ELF-1 (cell line): ENCODE measurements at regions not wholly inside any gene's neighbourhood (a gene's known extent, or its start where the extent isn't known, plus 50 kb on each side); places are given as distances from the start of the nearest gene placed in this dataset.
A peak's percentile ranks its signal among the peaks of the same experiment; 100 is the strongest.

Experiments
- DNase-seq: peaks from one replicate; pipeline ENCODE4 v3.0.0-alpha.2; 2016; ENCODE audit warnings: low read depth, low spot score

GRCh38 chr21:43332861-43333297, 94.1 kb downstream of the SIK1 start:
- DNase-seq = no peak

DNA sequence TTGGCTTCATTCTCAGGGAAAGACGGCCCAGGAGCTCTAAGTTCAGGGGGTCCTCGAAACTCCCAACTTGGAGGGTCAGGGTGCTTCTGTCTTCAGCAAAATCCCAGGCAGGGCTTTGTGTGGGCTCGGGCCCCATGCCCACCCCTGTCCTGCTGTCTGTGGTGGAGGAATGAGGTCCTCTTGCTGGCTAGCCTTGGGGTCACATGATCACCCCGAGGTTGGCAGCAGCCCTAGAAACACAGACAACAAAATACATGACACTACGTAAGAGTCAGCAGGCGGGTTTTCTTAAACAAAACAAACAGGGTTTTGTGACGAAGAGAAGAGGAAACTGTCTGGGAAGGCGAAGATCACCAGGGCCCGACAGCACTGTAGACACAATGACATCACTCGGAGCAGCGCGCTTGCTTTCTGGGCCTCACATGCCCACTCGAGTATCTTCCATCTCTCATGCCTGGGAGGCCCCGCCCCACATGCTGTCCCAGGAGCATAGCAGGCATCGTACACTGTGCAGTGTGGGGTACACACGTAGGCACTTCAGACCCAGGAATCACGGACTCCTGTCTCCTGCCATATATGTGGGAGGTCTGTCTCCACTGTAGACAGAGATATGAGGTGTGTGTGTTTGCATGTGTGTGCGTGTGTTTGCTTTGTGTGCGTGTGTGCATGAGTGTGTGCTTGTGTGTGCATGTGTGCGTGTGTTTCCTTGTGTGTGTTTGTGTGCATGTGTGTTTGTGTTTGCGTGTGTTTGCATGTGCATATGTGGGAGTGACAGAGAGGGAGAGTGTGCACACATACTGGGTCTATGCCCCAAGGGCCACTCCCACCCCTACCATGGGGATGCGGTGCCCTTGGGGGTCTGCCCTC, 94.7 kb downstream of the SIK1 start:
- no peak for DNase-seq

DNA sequence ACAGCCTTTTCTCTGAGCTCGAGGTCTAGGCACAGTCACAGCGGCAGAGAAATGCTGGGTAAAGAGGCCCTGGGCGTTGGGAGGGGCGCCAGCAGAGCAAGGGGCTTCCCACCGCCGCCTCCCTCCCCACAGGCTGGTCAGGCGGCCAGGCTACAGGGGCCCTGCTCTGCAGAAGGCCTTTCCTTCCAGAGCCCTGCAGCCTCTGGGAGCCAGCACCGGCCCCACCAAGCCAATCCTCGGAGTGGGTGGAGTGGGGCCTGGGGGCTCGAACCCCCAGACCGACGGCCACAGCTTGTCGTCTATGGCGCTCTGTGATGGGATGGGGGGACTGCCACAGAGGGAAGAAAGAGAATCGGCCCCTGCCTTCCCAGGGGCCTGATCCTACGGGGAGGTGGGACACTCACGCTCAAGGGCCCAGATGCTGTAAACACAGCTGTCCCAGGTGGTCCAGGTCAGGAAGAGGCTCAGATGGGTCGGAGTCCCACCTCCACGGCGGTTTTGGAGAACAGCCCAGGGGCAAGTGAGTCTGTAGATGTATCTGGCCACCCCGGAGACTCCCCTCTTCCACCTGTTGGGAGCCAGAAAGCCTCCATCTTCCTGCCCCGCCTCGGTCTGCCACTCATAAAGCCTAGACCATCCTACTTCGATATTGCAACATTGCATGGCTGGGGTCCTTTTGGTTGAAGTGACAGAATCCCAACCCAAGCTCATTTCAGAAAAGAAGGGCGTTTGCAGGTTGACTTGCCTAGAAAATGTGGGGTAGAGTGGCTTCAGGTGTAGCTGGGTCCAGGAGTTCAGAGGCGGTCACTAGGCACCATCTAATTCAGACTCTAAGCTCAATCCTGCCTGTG, 95.6 kb downstream of the SIK1 start:
- DNase-seq = no peak

- DNase-seq = no peak
These were observed 96.5 kb downstream of the SIK1 start for GRCh38 chr21:43330306-43330881.

GRCh38 chr21:43329711-43330269, 97.1 kb downstream of the SIK1 start:
- no peak for DNase-seq

DNA sequence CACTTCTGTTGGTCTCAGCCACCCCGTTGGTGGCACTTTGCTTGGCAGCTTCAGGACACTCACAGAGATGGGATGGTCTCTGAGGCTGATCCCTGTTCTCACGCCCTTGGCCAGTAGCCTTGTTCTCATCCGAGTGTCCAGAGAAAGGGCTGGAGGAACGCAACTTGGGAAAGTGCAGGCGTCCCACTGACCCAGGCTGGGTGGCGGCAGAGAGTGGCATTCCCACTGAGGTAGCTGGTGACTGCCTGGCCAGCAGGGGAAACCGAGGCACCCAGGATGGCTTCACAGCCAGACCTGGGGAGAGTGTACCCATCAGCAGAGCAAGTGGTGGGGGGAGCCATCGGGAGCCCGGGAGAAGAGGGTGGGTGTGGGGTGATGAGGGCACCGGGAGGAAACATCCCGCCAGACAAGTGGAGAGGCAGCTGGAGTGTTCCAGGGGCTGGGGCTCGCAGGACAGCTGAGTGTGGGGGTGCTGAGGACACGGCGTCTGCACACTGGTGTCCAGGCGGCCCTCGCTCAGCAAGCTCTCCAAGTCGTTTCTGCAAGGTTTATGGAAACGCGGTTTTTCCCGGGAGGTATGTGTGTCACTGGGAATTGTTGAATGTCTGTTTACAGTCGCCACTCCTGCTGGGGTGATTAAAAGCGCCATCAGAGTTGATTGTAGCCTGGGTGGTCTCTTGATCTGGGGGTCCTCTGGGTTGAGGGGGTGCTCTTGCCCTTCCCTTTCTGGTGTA, 97.8 kb downstream of the SIK1 start:
- DNase-seq = no peak

- DNase-seq = no peak
These were observed 98.6 kb downstream of the SIK1 start for GRCh38 chr21:43328185-43328957.

GRCh38 chr21:43325968-43326715, 100.8 kb downstream of the SIK1 start:
- DNase-seq = no peak

- no peak for DNase-seq
These were observed 101.9 kb downstream of the SIK1 start for GRCh38 chr21:43325036-43325435.

GRCh38 chr21:43324596-43324995, 102.3 kb downstream of the SIK1 start:
- DNase-seq = no peak

DNA sequence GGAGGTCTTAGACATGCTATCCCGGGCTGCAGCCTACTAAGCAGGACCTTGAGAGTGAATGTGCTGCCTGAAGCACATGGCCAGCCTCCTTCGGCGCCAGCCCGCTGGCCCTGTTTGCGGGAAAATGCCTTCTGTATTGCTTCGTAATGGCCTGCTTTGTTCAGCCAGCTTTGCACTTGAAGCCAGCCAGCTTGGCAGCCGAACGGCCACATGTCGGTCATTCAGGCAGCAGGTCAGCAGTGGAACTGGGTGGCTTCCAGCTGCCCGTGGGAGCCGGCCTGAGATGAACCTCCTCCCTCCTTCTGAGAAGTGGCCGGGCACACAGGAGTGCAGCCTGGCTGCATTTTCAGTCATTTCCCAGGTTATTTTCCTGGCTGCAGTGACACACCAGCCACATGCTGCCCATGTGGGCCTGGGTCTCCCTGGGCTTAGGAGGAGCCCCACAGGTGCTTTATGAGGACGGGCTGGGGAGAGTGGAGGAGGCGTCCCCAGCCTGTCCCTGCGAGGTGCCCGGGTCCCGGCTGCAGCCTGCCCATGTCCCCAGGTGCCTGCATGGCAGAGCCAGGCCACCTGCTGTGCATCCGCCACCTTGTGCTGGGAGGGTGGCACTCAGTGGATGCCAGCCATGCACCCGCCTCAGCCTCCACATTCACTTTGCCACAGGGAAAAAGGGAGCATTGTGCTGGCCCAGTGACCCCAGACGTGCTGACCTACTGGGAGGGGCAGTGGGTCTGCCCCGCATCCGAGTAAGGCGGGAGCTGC, 103.5 kb downstream of the SIK1 start:
- no peak for DNase-seq

GRCh38 chr21:43322805-43323204, 104.1 kb downstream of the SIK1 start:
- DNase-seq = no peak

GRCh38 chr21:43322311-43322710, 104.6 kb downstream of the SIK1 start:
- DNase-seq = no peak

- no peak for DNase-seq
These were observed 105.3 kb downstream of the SIK1 start for GRCh38 chr21:43321611-43322010.

DNA sequence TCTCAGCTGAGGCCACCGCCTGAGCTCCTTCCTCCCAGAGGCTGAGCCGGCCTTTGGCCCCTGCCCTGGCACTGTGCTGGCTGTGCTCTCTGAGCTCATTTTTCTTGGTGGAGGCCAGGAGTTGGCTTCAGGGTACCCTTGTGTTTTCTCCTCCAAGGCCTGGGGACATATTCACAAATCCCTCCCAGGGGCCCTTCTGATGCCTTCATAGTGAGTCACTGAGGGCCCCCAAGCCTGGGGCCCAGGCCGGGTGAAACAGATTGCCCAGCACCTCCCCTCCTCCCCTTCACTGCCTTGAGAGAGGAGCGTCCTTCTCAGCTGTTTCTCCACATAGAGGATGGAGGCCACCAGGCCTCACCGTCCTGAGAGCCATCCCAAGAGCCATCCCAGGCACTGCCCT, 105.8 kb downstream of the SIK1 start:
- no peak for DNase-seq

DNA sequence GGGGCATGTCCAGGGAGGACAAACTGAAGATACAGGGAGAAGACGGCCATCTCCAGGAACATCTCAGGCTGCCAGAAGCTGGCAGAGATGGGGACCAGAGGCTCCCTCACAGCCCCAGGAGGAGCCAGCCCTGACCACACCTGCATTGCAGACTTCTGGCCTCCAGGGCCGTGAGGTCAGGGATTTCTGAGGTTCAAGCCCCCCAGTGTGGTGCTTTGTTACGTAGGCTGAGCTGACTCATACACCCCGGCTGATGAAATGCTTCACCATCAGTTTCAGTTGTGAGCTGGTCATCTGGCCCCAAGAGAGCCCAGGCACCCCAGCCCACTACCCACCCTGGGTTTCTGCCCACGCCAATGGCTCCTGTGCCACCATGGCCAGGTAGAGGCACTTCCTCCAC, 106.4 kb downstream of the SIK1 start:
- no peak for DNase-seq

DNA sequence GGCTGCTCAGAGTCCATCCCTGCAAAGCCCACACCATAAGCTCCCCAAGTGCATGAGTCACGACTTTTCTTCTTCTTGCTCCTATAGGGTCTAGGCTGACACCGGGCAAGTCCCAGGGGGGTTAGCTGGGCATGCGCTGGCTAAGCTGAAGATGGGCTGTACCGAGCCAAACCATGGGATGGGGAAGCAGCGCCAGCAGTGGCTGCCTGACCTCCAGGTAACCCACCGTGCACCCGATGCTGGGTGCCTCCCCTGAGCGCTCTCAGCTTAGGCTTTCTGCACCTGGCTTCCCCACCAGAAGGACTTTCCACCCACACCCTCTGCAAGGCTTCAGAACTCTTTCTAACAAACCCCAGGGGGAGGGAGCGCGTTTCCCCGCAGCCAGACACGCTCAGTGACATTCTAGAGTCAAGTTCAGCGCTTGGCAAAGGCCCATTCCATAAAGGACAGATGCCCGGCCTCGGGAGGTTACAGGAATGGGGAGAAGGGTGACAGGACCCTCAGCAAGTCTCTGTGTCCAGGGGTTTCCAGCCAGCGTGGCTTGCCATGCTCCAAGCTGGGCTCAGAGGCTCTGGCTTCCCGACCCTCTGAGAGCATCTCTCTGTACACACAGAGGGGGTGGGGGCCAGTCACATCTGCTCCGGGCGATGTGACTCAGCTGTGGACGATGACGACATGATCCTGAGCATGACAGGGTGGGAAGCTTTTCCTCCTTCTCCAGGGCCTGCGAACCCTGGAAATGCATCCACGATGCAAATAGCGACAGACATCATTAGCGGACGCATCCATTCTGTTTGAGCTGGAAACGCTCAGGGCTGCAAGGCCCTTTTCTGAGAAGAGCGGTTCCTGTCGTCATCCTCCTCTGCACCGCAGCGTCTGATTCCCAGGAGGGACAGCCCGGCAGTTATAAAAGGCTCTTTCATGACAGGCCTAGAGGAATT, 107.8 kb downstream of the SIK1 start:
- DNase-seq = peak; percentile 53

DNA sequence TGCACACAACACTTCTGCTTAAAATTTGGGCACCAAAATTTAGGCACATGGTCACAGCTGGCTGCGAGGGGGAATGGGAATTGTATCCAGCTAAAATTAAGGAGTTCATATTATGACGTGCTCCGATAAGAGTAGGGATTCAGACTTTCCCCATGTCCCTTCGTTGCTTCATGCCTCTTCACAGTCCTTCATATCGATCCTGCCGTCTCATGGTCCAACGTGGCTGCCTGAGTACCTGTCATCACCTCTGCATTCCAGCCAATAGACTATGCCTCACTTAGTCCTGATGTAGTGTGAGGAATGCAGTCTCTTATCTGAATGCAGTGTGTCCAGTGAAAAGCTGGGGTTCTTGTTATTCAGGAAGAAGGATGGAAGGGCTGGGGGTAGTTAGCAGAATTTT, 108.6 kb downstream of the SIK1 start:
- no peak for DNase-seq
